A549 (cell line): ENCODE measurements at regions not wholly inside any gene's neighbourhood (a gene's known extent, or its start where the extent isn't known, plus 50 kb on each side); places are given as distances from the start of the nearest gene placed in this dataset.

ENCODE experiments used
- CTCF ChIP-seq: fragments of >200 bp; sonication (Bioruptor Twin); formaldehyde crosslinking; IDR thresholded peaks from 3 replicates; pipeline ENCODE4 v1.5.1; 2016
- KDM5A ChIP-seq: fragments of 200-600 bp; sonication (generic); IDR thresholded peaks from 2 replicates; pipeline ENCODE4 v1.6.1; 2016; ENCODE audit warnings: antibody characterized with exemption, mild to moderate bottlenecking
- POLR2A ChIP-seq: IDR thresholded peaks from 2 replicates; pipeline ENCODE4 v1.6.1; 2012; ENCODE audit warnings: mild to moderate bottlenecking, low read length
- SMC3 ChIP-seq: fragments of >200 bp; sonication (Bioruptor Twin); formaldehyde crosslinking; IDR thresholded peaks from 3 replicates; pipeline ENCODE4 v1.6.1; 2018; ENCODE audit warnings: inconsistent platforms
- TF ChIP-seq, protein P1 (sequence below): IDR thresholded peaks from 2 replicates; pipeline ENCODE4 v1.6.1; 2012

- TF ChIP-seq CTCF (no peak), POLR2A (no peak), SMC3 (no peak), KDM5A (no peak)
- TF ChIP-seq, protein P1, sequence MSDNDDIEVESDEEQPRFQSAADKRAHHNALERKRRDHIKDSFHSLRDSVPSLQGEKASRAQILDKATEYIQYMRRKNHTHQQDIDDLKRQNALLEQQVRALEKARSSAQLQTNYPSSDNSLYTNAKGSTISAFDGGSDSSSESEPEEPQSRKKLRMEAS, result no peak
Observed at GRCh38 chr1:81238129-81238528, 562.6 kb upstream of the ADGRL2 start.
